ENCODE measurements at regions not wholly inside any gene's neighbourhood (a gene's known extent, or its start where the extent isn't known, plus 50 kb on each side); places are given as distances from the start of the nearest gene placed in this dataset.

DNA sequence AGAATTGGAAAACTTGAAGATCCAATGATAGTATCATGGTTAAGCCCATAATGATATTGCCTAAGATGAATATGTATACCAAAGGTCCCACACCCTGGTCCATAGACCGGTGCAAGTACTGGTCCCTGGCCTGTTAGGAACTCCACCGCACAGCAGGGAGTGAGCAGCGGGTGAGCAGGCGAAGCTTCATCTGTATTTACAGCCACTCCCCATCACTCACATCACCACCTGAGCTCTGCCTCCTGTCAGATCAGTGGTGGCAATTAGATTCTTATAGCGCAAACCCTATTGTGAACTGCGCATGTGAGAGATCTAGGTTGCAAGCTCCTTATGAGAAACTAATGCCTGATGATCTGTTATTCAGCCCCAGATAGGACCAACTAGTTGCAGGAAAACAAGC is 402.4 kb downstream of the EPHA4 start:
- Histone ChIP-seq H3F3A (ENCODE audit: low read length, unreplicated experiment) (no peaks in the 10 kb centered on the region), H3K36me3 (ENCODE audit: low read depth, low read length) (no peaks in the 10 kb centered on the region), H3K4me3 (ENCODE audit: low read length) (no peak overlapping the region), H3K9me2 (replicated peaks; ENCODE audit: low read length) (no peaks in the 10 kb centered on the region), H3K79me2 (ENCODE audit: low read length) (no peaks in the 10 kb centered on the region), H2AFZ (ENCODE audit: low read length) (no peak overlapping the region), H3K4me1 (ENCODE audit: insufficient read depth, low read length) (no peaks in the 10 kb centered on the region), H3K27ac (ENCODE audit: low read length) (no peak overlapping the region), H3K9me3 (ENCODE audit: low read length) (no peaks in the 10 kb centered on the region), H3K9ac (ENCODE audit: low read length) (no peak overlapping the region), H3K27me3 (ENCODE audit: low read length) (0 out of 2 replicates have a peak, but pooled peaks cover 11% of the 10 kb centered on the region), H3K4me2 (ENCODE audit: low read length) (no peak overlapping the region), H4K20me1 (ENCODE audit: low read length) (no peaks in the 10 kb centered on the region)
- ATAC-seq: no peak
- intact Hi-C loops (cut with micrococcal nuclease): no loop called here
- TF ChIP-seq, protein P1, sequence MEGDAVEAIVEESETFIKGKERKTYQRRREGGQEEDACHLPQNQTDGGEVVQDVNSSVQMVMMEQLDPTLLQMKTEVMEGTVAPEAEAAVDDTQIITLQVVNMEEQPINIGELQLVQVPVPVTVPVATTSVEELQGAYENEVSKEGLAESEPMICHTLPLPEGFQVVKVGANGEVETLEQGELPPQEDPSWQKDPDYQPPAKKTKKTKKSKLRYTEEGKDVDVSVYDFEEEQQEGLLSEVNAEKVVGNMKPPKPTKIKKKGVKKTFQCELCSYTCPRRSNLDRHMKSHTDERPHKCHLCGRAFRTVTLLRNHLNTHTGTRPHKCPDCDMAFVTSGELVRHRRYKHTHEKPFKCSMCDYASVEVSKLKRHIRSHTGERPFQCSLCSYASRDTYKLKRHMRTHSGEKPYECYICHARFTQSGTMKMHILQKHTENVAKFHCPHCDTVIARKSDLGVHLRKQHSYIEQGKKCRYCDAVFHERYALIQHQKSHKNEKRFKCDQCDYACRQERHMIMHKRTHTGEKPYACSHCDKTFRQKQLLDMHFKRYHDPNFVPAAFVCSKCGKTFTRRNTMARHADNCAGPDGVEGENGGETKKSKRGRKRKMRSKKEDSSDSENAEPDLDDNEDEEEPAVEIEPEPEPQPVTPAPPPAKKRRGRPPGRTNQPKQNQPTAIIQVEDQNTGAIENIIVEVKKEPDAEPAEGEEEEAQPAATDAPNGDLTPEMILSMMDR (conservative IDR thresholded peaks at IDR 0.05; ENCODE audit: low read depth, low read length): no peak
- TF ChIP-seq EZH2phosphoT487 (IDR thresholded peaks at IDR 0.05; ENCODE audit: borderline replicate concordance, low read length) (no peak), EZH2 (IDR thresholded peaks at IDR 0.05; ENCODE audit: low read length, unreplicated experiment) (no peak)
- CTCF ChIA-PET: no interaction called here
- no TSS peak for BruUV-seq (replicated peaks)
- POLR2A ChIA-PET (ENCODE audit: unreplicated experiment): no interaction called here
- DNase-seq: no peak

DNA sequence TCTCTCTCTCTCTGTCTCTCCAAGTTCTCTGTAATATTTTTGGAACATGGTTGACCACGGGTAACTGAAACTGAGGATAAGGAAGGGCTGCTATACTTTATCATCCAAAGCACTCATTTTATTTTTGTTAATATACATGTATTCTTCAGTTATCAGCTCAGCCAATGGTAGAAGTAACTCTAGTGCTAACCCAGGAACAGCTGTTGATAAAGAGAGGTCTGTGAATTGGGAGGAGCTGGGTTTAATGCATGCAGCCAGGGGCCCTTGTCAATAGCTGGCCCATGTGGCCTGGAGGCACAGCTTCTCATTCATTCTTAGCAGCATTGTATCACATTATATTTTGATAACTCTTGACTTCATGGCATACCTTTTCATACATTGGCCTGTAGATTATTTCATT is 401.6 kb downstream of the EPHA4 start:
- Histone ChIP-seq H3K27ac (ENCODE audit: low read length) (no peak overlapping the region), H3K4me3 (ENCODE audit: low read length) (no peak overlapping the region), H3K9me3 (ENCODE audit: low read length) (no peaks in the 10 kb centered on the region), H3K27me3 (ENCODE audit: low read length) (0 out of 2 replicates have a peak, but pooled peaks cover 11% of the 10 kb centered on the region), H3K79me2 (ENCODE audit: low read length) (no peaks in the 10 kb centered on the region), H3K4me2 (ENCODE audit: low read length) (no peak overlapping the region), H3K4me1 (ENCODE audit: insufficient read depth, low read length) (no peaks in the 10 kb centered on the region), H2AFZ (ENCODE audit: low read length) (no peak overlapping the region), H3K9me2 (replicated peaks; ENCODE audit: low read length) (no peaks in the 10 kb centered on the region), H4K20me1 (ENCODE audit: low read length) (no peaks in the 10 kb centered on the region), H3K36me3 (ENCODE audit: low read depth, low read length) (no peaks in the 10 kb centered on the region), H3K9ac (ENCODE audit: low read length) (no peak overlapping the region), H3F3A (ENCODE audit: low read length, unreplicated experiment) (no peaks in the 10 kb centered on the region)
- no TSS peak for BruUV-seq (replicated peaks)
- ATAC-seq (no peak), DNase-seq (no peak)
- POLR2A ChIA-PET (ENCODE audit: unreplicated experiment): no interaction called here
- TF ChIP-seq, protein P1 (conservative IDR thresholded peaks at IDR 0.05; ENCODE audit: low read depth, low read length): no peak
- TF ChIP-seq EZH2phosphoT487 (IDR thresholded peaks at IDR 0.05; ENCODE audit: borderline replicate concordance, low read length): no peak
- TF ChIP-seq EZH2 (IDR thresholded peaks at IDR 0.05; ENCODE audit: low read length, unreplicated experiment): no peak
- intact Hi-C loops (cut with micrococcal nuclease): no loop called here
- CTCF ChIA-PET: no interaction called here

DNA sequence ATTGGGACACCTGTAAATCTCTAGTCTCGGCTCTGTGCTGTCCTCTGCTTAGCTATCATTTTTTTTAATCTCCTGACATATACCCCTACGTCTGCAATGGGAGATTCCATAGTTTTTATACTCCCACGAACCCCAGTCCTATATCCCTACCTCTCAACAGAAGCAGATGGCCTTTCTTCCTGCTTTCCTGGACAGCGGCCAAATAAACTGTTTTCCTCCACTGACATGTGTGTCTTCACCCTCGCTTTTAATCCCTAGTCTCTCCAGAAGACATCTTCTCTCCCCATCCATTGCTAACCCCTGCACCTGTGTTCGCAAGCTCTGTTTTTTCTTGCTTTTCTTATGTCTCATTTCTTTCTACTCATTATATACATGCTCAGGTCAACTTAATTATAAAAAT is 395.4 kb downstream of the EPHA4 start:
- ChIA-PET CTCF (no interaction called here), POLR2A (ENCODE audit: unreplicated experiment) (no interaction called here)
- H3K4me1 ChIP-seq (ENCODE audit: insufficient read depth, low read length): no peaks in the 10 kb centered on the region
- H3F3A ChIP-seq (ENCODE audit: low read length, unreplicated experiment): no peaks in the 10 kb centered on the region
- TF ChIP-seq, protein P1 (conservative IDR thresholded peaks at IDR 0.05; ENCODE audit: low read depth, low read length): no peak
- TF ChIP-seq EZH2 (IDR thresholded peaks at IDR 0.05; ENCODE audit: low read length, unreplicated experiment) (no peak), EZH2phosphoT487 (IDR thresholded peaks at IDR 0.05; ENCODE audit: borderline replicate concordance, low read length) (no peak)
- H3K4me3 ChIP-seq (ENCODE audit: low read length): no peak overlapping the region
- H3K27ac ChIP-seq (ENCODE audit: low read length): no peak overlapping the region
- 0 out of 2 replicates have a peak, but pooled peaks cover 6% of the 10 kb centered on the region for H3K9me2 ChIP-seq (replicated peaks; ENCODE audit: low read length)
- H3K79me2 ChIP-seq (ENCODE audit: low read length): no peaks in the 10 kb centered on the region
- ATAC-seq (no peak), DNase-seq (no peak)
- BruUV-seq (replicated peaks): no TSS peak
- no peaks in the 10 kb centered on the region for H3K9me3 ChIP-seq (ENCODE audit: low read length)
- intact Hi-C loops (cut with micrococcal nuclease): no loop called here
- H4K20me1 ChIP-seq (ENCODE audit: low read length): no peaks in the 10 kb centered on the region
- H3K36me3 ChIP-seq (ENCODE audit: low read depth, low read length): no peaks in the 10 kb centered on the region
- no peak overlapping the region for H2AFZ ChIP-seq (ENCODE audit: low read length)
- H3K4me2 ChIP-seq (ENCODE audit: low read length): no peak overlapping the region
- H3K27me3 ChIP-seq (ENCODE audit: low read length): 0 out of 2 replicates have a peak, but pooled peaks cover 9% of the 10 kb centered on the region
- no peak overlapping the region for H3K9ac ChIP-seq (ENCODE audit: low read length)
